ENCODE measurements at regions not wholly inside any gene's neighbourhood (a gene's known extent, or its start where the extent isn't known, plus 50 kb on each side); places are given as distances from the start of the nearest gene placed in this dataset.

DNA sequence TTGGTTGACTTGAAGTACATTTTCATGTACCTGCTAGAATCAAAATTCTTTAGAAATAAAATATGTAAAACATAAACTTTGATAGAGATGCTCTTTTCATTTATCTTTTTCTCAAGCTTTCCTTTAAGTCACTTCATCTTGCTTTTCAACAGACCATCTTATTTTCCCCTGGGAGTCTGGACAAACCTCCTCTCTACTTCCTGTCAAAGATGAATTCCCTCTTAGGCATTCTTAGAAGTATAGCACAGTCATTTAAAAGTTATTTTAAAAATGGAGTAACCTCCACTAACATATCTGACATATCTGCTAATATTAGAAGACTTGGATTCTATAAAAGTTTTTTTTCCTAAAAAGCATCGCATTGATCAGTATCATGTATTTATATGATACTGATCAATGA is 84.8 kb upstream of the PAX6 start:
- DNase-seq, result no peak

DNA sequence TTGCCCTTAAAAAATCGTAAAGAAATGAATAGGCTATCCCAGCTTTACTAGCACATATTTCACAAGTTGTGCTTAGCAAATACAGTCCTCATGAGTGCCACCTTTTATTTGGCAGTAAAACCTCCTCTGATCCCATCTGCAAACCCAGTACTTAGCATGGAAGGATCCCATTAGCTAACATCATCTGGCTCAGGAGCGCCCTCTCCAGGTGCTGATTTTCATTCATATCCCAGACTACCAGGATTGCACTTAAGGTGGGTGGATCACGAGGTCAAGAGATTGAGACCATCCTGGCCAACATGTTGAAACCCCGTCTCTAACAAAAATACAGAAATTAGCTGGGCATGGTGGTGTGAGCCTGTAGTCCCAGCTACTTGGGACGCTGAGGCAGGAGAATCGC is 76.1 kb upstream of the PAX6 start:
- DNase-seq, result no peak

DNA sequence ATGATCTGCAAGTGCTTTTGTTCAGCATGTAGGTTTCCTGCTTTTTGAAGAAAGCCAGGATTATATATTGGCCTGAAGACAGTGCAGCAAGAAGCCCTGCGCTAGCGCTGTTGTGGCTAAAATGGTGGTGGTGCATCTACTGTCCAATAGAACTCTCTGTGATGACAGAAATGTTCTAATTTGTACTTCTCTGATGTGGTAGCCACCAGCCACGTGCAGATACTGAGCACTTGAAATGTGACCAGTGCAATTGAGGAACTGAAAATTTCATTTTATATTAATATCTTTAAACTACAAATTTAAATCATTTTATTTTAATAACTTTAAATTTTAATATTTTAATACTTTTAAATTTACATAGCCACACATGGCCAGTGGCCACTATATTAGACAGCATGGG is 73.0 kb upstream of the PAX6 start:
- DNase-seq, result no peak

DNA sequence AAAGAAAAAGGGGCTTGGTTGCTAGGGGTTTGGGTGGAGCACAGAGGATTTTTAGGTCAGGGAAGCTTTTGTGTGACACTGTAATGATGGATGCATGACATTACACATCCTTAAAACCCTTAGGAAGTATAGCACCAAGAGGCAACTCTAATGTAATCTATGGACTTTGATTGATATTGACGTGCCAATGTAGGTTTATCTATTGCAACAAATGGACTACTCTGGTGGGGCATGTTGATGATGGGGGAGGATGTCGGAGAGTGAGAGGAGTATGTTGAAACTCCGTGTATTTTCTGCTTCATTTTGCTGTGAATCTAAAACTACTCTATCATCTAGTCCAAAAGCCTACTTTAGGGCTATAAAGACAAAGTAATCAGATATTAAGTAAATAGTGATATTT is 72.3 kb upstream of the PAX6 start:
- DNase-seq, result no peak

DNA sequence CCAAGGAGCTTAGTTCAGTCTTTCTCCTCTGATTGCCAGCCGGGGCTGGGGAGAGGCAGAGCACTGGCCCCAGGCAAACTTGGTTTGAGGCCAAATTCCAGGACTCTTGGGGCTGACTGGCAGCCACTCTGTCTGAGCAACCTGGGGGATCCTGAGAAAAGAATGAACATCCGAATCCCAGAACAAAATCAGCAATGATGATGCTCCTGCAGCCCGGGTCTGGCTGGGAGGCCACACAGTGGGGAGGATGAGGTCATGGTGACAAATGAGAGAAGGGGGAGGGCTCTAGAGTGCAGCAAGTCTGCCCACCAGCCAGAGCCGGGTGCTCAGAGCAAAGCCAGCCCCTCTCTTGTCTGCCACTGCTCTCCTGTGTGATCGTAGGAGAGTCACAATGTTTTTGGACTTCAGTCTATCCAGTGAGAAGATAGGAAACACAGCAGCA is 71.8 kb upstream of the PAX6 start:
- DNase-seq, result no peak

DNA sequence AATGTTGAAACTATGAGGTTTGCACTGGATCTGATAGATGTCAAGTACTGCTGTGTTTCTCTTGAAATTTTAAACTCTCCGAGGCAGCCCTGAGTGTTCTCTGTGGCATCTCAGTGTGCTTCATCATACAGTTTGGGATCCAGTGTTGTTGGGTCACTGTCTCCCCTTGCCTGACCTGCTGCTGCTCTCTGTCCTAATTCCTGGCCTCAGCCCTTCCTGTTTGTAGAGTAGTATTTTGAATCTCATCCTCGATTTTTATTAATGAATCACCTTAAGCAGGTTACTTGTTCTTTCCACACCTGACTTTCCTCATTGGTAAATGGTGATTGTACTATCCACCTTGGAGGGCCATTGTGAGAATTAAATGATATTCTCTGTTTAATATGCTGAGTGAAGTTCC is 70.7 kb upstream of the PAX6 start:
- no peak for DNase-seq

DNA sequence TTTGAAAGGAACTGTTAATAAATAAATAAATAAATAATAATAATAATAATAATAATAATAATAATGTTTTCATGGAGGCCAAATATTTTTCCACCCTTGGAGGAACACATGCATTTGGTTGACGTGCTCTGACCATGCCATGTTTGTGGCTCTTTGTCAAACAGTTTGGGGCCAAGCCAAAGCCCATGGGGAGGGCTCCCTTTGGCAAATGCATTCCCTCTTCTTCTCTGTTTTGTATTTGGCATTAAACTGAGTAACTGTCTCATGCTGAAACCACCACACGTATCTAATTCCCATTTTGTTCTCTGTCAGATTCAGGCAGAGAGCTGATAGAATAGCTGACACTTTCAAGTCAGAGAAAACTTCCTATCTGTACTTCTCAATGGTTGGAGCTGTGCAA is 68.6 kb upstream of the PAX6 start:
- DNase-seq, result no peak

DNA sequence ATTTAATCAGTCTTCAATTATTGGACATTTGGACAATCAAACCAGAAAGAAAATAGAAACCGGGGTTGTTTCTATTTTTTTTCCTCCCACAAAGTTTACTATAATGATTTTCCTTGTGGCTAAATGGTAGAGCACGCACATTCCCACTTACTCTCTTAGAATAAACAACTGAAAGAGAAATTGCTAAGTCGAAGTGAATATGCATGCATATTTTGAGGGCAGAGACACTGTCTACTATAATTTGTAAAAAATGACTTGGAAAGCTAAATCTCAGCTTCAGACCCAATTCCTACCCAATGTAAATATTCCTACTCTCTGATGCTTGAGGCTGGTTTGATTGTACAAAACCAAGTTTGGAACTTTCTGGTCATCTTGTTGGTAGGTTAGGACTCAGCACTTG is 66.7 kb upstream of the PAX6 start:
- DNase-seq, result no peak

DNA sequence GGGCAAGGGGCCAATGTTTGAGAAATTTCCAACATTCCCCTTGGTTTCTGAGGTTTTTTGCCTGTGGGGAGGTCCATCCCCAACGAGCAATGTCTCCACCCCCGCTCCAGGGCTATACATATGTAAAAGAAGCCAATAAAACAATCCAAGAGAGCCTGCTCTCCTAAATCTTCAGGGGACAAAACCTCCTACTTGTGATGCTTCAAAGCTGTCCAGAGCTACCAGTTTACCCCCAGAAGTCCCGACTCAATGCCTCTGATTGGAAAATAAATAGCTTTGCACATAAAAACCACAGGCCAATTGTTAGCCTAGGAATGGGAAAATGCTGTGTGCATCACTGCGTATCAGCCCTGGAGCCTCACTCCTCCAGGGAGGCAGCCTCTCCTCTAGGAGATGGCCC is 66.0 kb upstream of the PAX6 start:
- no peak for DNase-seq

DNA sequence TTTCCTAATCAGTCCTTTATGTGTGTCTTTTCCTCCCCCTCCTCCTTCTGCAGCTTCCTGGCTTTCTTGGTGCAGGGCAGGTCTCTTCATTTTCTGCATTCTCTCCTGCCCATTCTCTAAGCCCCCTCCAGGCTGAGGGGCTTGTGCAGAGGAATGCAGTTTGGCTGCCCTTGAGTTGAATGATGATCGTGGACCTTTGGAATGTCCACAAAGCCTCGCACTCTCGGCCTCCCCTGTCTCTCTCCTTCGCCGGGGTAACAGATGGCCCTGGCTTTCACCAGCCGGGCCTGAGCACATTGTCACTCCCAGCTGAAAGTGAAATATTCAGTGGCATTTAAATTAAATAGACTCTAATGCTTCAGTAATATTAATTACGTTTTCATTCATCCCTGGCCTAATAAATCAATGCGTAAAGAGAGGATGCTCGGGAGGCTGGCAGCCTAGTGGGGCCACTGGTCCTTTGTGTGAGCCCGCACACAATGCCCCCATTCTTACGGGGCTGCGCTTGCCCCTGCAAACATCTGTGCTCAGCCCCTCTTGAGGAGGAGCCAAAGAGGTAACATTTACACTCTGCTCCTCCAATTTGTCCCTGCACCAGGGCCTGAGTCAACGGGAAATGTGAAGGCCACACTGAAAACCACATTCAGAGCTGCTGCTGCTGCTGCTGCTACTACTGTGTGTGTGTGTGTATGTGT is 64.9 kb upstream of the PAX6 start:
- no peak for DNase-seq

DNA sequence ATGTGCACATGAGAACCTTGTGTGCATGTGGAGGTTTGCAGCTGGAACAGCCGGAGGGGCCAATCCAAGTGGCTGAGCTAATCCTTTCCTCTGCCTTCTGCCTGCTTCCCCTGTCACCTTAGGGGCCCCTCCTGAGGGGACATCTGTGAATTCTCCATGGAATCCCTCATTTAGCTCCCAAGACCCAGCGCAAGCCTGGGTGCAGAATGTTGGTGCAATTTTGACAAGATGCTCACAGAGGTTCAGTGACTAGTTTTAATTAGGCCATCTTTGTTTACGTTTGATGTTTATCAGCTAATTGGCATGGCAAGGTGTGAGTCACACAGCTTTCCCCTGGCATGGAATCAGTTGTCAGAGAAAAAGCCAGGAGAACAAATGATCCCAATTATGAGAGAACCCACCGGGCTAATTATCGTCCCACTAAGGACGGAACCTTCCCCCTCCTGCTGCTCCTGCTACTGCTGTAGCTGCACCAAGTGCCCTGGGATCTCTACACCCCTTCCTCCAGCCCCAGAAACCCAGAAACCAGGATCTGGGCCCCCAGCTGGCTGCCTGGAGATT is 63.6 kb upstream of the PAX6 start:
- DNase-seq, result no peak

DNA sequence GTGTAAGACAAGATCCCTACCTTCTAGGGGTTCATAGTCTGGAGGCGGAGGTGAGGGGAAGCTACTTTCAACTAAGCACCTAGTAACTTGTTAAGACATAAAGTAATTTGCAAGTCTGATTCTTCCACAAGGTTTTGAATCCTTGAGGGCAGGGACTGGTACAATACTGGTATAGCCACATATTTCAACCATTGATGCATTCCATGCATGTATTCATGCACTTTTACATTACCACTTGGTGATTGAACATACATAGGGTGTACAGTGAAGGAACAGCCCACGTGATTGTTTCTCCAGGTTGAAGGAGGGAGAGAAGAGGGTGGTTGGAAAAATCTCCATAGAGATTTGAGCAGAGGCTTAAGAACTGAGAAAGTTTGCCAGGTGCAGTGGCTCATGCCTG is 62.0 kb upstream of the PAX6 start:
- no peak for DNase-seq

DNA sequence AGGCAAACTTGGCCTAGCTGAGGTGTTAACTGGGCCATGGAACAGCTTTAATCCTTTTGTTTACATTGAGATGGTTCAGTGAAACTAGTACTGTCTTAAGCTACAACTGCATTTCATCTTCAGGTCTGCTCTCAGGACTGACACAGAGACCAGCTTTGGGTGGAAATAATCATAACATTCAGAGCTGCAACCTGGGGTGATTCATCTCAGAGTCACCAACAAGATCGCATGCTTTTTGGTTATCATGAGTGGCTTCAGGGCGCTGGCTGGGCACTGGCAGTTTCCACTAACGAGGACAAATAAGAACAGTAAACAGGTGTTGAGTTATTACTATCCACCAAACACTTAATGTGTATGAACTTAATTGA is 60.9 kb upstream of the PAX6 start:
- no peak for DNase-seq

DNA sequence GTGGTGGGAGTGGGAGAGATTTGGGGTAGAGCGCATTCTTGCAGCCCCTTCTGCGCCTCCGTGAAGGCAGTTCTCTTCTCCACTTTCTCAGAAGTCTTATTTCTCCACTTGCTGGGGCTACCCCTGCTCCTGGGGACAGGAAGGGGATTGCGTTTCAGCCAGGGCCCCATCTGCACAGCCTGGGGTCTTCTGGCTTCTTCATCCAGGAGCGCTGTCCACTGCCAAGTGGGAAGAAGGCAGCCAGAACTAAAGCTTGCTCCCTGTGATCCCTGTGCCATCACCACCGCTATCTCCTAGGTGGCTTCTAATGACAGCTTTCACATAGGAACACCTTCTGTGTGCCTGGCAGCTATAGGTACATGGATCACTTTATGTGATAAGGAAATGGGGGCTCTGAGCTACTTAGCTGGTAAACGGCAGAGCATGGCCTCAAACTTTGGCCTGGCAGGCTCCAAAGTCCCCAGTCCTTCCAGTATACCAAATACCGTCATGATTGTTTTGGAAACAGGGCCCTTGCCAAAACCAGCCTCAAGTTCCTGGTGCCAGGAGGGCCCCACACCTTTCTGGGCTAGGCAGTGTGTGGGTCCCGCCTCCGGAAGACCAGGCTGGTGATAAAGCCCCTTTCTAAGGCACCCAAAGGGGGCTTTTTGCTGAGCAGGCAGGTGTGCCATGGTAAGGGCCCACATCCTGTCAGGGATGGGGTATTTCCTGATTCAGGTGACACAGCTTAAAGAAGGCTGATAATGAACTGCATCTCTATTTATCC is 60.4 kb upstream of the PAX6 start:
- no peak for DNase-seq

DNA sequence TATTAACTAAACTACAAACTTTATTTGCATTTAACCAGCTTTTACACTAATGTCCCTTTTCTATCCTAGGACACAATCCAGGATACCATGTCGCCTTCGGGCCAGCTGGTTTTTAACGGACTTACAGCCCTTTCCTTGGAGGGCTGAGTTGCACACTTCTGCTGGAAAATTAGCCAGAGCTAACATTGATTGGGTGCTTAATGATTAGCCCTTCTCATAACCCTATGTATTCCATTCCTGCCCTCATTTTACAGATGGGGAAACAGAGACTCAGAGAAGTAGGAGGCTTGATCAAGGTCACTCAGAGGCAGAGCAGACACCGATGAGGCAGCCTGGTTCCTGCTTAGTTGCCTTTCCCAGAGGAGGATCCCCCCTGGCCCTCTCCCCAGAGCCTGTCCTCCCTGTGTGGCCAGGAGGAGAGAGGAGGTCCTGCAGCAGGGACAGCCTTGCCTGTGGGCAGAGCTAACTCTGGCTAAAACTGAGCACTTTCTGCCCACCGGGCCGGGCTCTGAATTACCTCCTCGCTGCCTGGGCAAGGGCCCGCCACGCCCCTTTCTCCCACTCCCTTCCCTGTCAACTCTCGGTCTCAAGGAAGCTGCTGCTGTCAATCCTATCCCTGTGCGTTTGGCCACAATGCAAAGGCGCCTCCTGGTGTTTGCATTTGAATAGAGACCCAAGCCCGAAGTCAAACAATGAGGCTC is 59.6 kb upstream of the PAX6 start:
- DNase-seq, result no peak

DNA sequence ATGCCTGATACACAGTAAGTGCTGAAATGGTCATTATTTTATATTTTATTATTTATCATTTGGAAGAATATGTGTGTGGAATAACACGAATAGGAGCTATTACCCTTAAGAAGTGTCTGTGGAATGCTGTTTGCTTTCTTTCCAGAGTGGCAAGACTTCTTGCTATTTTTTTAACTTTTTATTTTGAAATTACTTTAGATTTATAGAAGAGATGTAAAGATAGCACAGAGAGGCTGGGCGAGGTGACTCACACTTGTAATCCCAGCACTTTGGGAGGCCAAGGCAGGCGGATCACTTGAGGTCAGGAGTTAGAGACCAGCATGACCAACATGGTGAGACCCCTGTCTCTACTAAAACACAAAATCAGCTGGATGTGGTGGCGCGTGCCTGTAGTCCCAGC is 58.9 kb upstream of the PAX6 start:
- DNase-seq, result no peak

DNA sequence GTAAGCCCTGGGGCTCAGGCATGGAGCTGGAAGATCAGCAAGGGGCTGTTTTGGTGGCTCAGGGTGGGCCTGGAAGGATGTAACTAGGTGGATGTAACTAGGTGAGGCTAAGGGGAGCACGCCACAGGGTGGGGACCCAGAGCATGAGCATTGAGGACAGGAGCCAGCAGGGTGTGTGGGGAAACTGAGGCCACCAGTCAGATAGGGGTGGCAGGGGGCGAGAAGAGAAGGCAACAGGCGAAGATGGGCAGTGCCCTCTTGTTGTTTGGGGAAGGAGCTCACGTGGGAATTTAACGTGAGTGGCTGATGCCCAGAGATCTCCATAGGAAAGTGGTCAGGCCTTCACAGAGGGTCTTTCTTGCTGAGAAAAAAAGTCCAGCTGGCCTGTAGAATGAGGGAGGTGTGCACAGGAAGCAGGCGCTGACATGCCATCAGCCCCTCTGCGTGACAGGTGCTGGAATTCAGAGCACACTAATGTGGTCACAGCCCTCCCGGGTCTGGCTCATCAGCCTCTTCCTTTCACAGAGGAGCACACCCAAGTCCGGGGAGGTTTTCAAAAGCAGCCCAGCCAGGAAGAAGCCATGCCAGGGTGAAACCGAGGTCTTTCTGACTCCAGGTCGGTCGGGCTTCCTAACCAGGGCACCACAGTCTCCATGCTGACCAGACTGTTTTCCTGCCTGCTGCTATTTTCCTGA is 54.6 kb upstream of the PAX6 start:
- DNase-seq, result no peak

DNA sequence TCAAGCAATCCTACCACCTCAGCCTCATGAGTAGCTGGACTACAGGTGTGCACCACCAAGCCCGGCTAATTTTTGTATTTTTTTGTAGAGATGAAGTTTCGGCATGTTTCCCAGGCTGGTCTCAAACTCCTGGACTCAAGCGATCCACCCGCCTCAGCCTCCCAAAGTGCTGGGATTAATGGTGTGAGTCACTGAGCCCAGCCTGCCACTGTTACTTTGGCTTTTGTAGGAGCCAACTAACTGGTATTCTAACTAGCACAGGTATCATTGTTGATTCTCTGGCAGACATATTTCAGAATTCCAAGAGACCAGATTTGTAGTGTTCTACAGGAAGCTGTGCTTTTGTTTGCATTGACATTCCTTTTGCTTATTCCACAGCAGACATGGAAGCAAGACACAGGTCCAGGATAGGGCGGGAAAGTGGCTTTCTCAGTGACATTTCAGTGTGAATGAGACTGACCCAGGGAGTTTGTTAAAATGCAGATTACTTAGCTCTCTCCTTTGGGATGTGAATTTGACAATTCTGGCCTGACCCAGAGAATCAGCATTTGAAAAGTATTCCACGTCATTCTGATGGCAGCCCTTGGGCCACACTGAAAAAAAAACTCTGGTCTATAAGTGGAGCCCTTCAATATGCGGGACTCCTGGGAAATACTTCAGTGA is 52.2 kb upstream of the PAX6 start:
- DNase-seq, result no peak

DNA sequence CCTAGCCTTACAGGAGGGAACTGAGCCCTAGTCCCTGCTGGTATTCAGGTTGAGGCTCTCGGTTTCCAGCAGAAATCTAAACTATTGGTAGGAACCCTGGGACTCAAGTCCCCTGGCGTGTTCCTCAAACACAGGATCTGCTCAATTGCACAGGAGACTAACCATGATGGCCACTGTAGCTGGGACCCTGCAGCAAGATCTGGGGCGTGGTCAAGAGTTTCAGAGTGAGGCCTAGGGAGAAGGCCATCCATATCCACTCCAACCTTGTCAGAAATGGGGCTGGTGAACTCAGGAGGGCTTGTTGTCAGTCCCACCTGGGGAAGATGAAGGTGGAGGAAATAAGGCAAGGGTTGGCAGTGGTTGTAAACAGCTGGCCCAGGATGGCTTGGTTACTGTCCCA is 49.9 kb upstream of the PAX6 start:
- DNase-seq, result no peak
